Bronchial epithelial cell (primary cell): ENCODE measurements at regions not wholly inside any gene's neighbourhood (a gene's known extent, or its start where the extent isn't known, plus 50 kb on each side); places are given as distances from the start of the nearest gene placed in this dataset.

Experiments used
- DNase-seq: peaks from one replicate; pipeline ENCODE4 v3.0.0-alpha.2; 2010; ENCODE audit warnings: low read depth
- FAIRE-seq: peaks from 2 replicates; lab custom pipeline; 2011; peaks lifted over from hg19 to GRCh38; lab: Jason Lieb, UNC
- H3K27me3 ChIP-seq: 2 replicates; pipeline ENCODE4 v1.5.1; 2011; ENCODE audit warnings: low read length; ENCODE audit not compliant: control insufficient read depth, insufficient read depth
- H3K36me3 ChIP-seq: 2 replicates; pipeline ENCODE4 v1.5.1; 2011; ENCODE audit warnings: low read length; ENCODE audit not compliant: control insufficient read depth, insufficient read depth
- H3K4me3 ChIP-seq: 2 replicates; pipeline ENCODE4 v1.5.1; 2011; ENCODE audit warnings: mild to moderate bottlenecking, low read depth, low read length, control low read depth
- CTCF ChIP-seq: IDR thresholded peaks from 2 replicates; pipeline ENCODE4 v1.5.1; 2011; ENCODE audit warnings: mild to moderate bottlenecking, moderate library complexity, low read length, control low read depth, inconsistent platforms; ENCODE audit not compliant: insufficient read depth, severe bottlenecking

- Histone ChIP-seq H3K4me3 (no peak overlapping the region), H3K36me3 (no peaks in the 10 kb centered on the region), H3K27me3 (no peaks in the 10 kb centered on the region)
- no peak for FAIRE-seq
- no peak for TF ChIP-seq CTCF
- DNase-seq: no peak
Observed at GRCh38 chrX:4663085-4663484, 949.6 kb upstream of the PRKX start.

GRCh38 chrX:4661771-4662170 lies 948.3 kb upstream of the PRKX start:
- Histone ChIP-seq H3K4me3 (no peak overlapping the region), H3K36me3 (no peaks in the 10 kb centered on the region), H3K27me3 (no peaks in the 10 kb centered on the region)
- FAIRE-seq (no peak), DNase-seq (no peak)
- no peak for TF ChIP-seq CTCF

GRCh38 chrX:4656419-4656818 lies 943.0 kb upstream of the PRKX start:
- no peak overlapping the region for H3K4me3 ChIP-seq
- DNase-seq (peak; percentile 15), FAIRE-seq (no peak)
- H3K27me3 ChIP-seq: no peaks in the 10 kb centered on the region
- TF ChIP-seq CTCF: no peak
- no peaks in the 10 kb centered on the region for H3K36me3 ChIP-seq

- Histone ChIP-seq H3K4me3 (no peak overlapping the region), H3K36me3 (no peaks in the 10 kb centered on the region), H3K27me3 (no peaks in the 10 kb centered on the region)
- TF ChIP-seq CTCF: no peak
- DNase-seq (peak; percentile 70), FAIRE-seq (no peak)
Observed at GRCh38 chrX:4655743-4656142, 942.3 kb upstream of the PRKX start.

GRCh38 chrX:4642114-4642513 lies 928.7 kb upstream of the PRKX start:
- no peaks in the 10 kb centered on the region for H3K27me3 ChIP-seq
- no peak for TF ChIP-seq CTCF
- FAIRE-seq: no peak
- no peak overlapping the region for H3K4me3 ChIP-seq
- DNase-seq: no peak
- H3K36me3 ChIP-seq: no peaks in the 10 kb centered on the region

- Histone ChIP-seq H3K36me3 (no peaks in the 10 kb centered on the region), H3K4me3 (no peak overlapping the region), H3K27me3 (no peaks in the 10 kb centered on the region)
- DNase-seq (no peak), FAIRE-seq (no peak)
- no peak for TF ChIP-seq CTCF
Observed at GRCh38 chrX:4638036-4638435, 924.6 kb upstream of the PRKX start.
